ENCODE measurements at regions not wholly inside any gene's neighbourhood (a gene's known extent, or its start where the extent isn't known, plus 50 kb on each side); places are given as distances from the start of the nearest gene placed in this dataset.

GRCh38 chr2:38199127-38199526, 123.2 kb upstream of the CYP1B1 start:
- H2AFZ ChIP-seq (ENCODE audit: low read depth, low read length), result no peak overlapping the region
- H3K36me3 ChIP-seq (ENCODE audit: insufficient read depth, low read length), result no peaks in the 10 kb centered on the region
- no peaks in the 10 kb centered on the region for H3K9me3 ChIP-seq (ENCODE audit: low read length)
- no peak overlapping the region for H3K27ac ChIP-seq (ENCODE audit: low read length)
- no peaks in the 10 kb centered on the region for H3K27me3 ChIP-seq (ENCODE audit: insufficient read depth, low read depth, low read length)
- H4K20me1 ChIP-seq (ENCODE audit: insufficient read depth), result no peaks in the 10 kb centered on the region
- no peak overlapping the region for H3K4me3 ChIP-seq (ENCODE audit: low read length)
- TF ChIP-seq TAF1 (IDR thresholded peaks at IDR 0.05; ENCODE audit: low read depth) (no peak), SMC3 (conservative IDR thresholded peaks at IDR 0.05; ENCODE audit: poor library complexity) (no peak), POLR2AphosphoS5 (IDR thresholded peaks at IDR 0.05) (no peak), RAD21 (conservative IDR thresholded peaks at IDR 0.05) (no peak), EZH2 (IDR thresholded peaks at IDR 0.05; ENCODE audit: borderline replicate concordance, insufficient read depth, low read length, poor library complexity, severe bottlenecking) (no peak), CTCF (IDR thresholded peaks at IDR 0.05; ENCODE audit: poor library complexity, severe bottlenecking) (no peak), REST (IDR thresholded peaks at IDR 0.05; ENCODE audit: borderline replicate concordance) (no peak)
- no peak overlapping the region for H3K4me2 ChIP-seq (ENCODE audit: low read length)
- H3F3A ChIP-seq (ENCODE audit: insufficient read depth, low read length, poor library complexity, severe bottlenecking), result no peaks in the 10 kb centered on the region
- H3K79me2 ChIP-seq (replicated peaks; ENCODE audit: insufficient read depth, low read length), result no peaks in the 10 kb centered on the region
- H3K9me2 ChIP-seq (ENCODE audit: insufficient read depth, low read length), result no peaks in the 10 kb centered on the region
- H3K9ac ChIP-seq (ENCODE audit: low read length), result no peak overlapping the region

- H4K20me1 ChIP-seq (ENCODE audit: insufficient read depth), result no peaks in the 10 kb centered on the region
- H3K27me3 ChIP-seq (ENCODE audit: insufficient read depth, low read depth, low read length), result no peaks in the 10 kb centered on the region
- no peaks in the 10 kb centered on the region for H3K36me3 ChIP-seq (ENCODE audit: insufficient read depth, low read length)
- no peak overlapping the region for H3K4me3 ChIP-seq (ENCODE audit: low read length)
- H2AFZ ChIP-seq (ENCODE audit: low read depth, low read length), result no peak overlapping the region
- TF ChIP-seq EP300 (conservative IDR thresholded peaks at IDR 0.05; ENCODE audit: poor library complexity, severe bottlenecking), result no peak
- TF ChIP-seq REST (IDR thresholded peaks at IDR 0.05; ENCODE audit: borderline replicate concordance), result no peak
- no peak for TF ChIP-seq POLR2AphosphoS5 (IDR thresholded peaks at IDR 0.05)
- no peak for TF ChIP-seq EZH2 (IDR thresholded peaks at IDR 0.05; ENCODE audit: borderline replicate concordance, insufficient read depth, low read length, poor library complexity, severe bottlenecking)
- no peak for TF ChIP-seq TAF1 (IDR thresholded peaks at IDR 0.05; ENCODE audit: low read depth)
- TF ChIP-seq MXI1 (conservative IDR thresholded peaks at IDR 0.05; ENCODE audit: poor library complexity, severe bottlenecking), result no peak
- TF ChIP-seq SMC3 (conservative IDR thresholded peaks at IDR 0.05; ENCODE audit: poor library complexity), result no peak
- no peak for TF ChIP-seq RAD21 (conservative IDR thresholded peaks at IDR 0.05)
- TF ChIP-seq CTCF (IDR thresholded peaks at IDR 0.05; ENCODE audit: poor library complexity, severe bottlenecking), result no peak
- H3K79me2 ChIP-seq (replicated peaks; ENCODE audit: insufficient read depth, low read length), result no peaks in the 10 kb centered on the region
- H3K9me3 ChIP-seq (ENCODE audit: low read length), result no peaks in the 10 kb centered on the region
- H3K9me2 ChIP-seq (ENCODE audit: insufficient read depth, low read length), result no peaks in the 10 kb centered on the region
- H3K4me2 ChIP-seq (ENCODE audit: low read length), result no peak overlapping the region
- no peak overlapping the region for H3K27ac ChIP-seq (ENCODE audit: low read length)
- no peak overlapping the region for H3K9ac ChIP-seq (ENCODE audit: low read length)
- no peaks in the 10 kb centered on the region for H3F3A ChIP-seq (ENCODE audit: insufficient read depth, low read length, poor library complexity, severe bottlenecking)
These were observed 118.8 kb upstream of the CYP1B1 start for GRCh38 chr2:38194751-38195150.
